Endothelial cell of umbilical vein (primary cell): ENCODE measurements at regions not wholly inside any gene's neighbourhood (a gene's known extent, or its start where the extent isn't known, plus 50 kb on each side); places are given as distances from the start of the nearest gene placed in this dataset.

Source experiments
- BruUV-seq: library from RNA; stranded (reverse); fragments of 400-500 nt; replicated peaks from 2 replicates; lab custom pipeline; 2021; lab: Mats Ljungman, UMichigan
- CTCF ChIA-PET: fragments of 300-600, 350-600 bp; sonication (Branson Sonifier 250); formaldehyde crosslinking; loops from one replicate; lab custom pipeline; 2021; ENCODE audit warnings: antibody characterized with exemption, inconsistent platforms; lab: Charles Lee
- POLR2A ChIA-PET: fragments of 300-600, 350-600 bp; sonication (Branson Sonifier 250); formaldehyde crosslinking; loops from one replicate; lab custom pipeline; 2021; ENCODE audit warnings: antibody characterized with exemption, inconsistent platforms; lab: Charles Lee
- DNase-seq: peaks from one replicate; pipeline ENCODE4 v3.0.0-alpha.2; 2011; ENCODE audit warnings: low read depth, low spot score
- FAIRE-seq: peaks from 2 replicates; lab custom pipeline; 2011; peaks lifted over from hg19 to GRCh38; lab: Jason Lieb, UNC
- H2AFZ ChIP-seq: 2 replicates; pipeline ENCODE4 v1.6.0; 2012; ENCODE audit warnings: low read depth, low read length, control low read depth, inconsistent platforms
- H3K27ac ChIP-seq: 2 replicates; pipeline ENCODE4 v1.5.1; 2011; ENCODE audit warnings: low read depth, mild to moderate bottlenecking, control low read depth, low read length, moderate library complexity; ENCODE audit not compliant: insufficient read depth
- H3K27me3 ChIP-seq, 2 experiments: 2 replicates each; pipeline versions ENCODE4 v1.6.0 to v1.6.1; 2011; ENCODE audit warnings: low read length in 2 of 2, mixed read lengths in 1 of 2; ENCODE audit not compliant: control insufficient read depth in 2 of 2, insufficient read depth in 2 of 2
- H3K36me3 ChIP-seq, 2 experiments: 2 replicates in 1 of 2; 3 replicates in 1 of 2; pipeline ENCODE4 v1.5.1; 2011; ENCODE audit warnings: low read length in 2 of 2, mild to moderate bottlenecking in 1 of 2, moderate library complexity in 1 of 2; ENCODE audit not compliant: control insufficient read depth in 2 of 2, insufficient read depth in 2 of 2; ENCODE audit errors: extremely low read depth in 1 of 2
- H3K4me1 ChIP-seq: 3 replicates; pipeline ENCODE4 v1.5.1; 2011; ENCODE audit warnings: mild to moderate bottlenecking, low read length; ENCODE audit not compliant: control insufficient read depth, insufficient read depth; ENCODE audit errors: extremely low read depth
- H3K4me2 ChIP-seq: 2 replicates; pipeline ENCODE4 v1.6.1; 2011; ENCODE audit warnings: low read length, control low read depth, mixed read lengths; ENCODE audit not compliant: insufficient read depth
- H3K4me3 ChIP-seq, 3 experiments: fragments of 200-600 bp in 1 of 3; sonication (generic), shearing (Covaris generic) in 1 of 3; replicated peaks in 1 of 3; 2 replicates each; pipeline ENCODE4 v1.5.1; 2011 to 2016; ENCODE audit warnings: control low read depth in 3 of 3, low read length in 3 of 3, mild to moderate bottlenecking in 2 of 3, inconsistent platforms in 1 of 3, low read depth in 1 of 3, moderate library complexity in 1 of 3; ENCODE audit not compliant: insufficient read depth in 1 of 3
- H3K79me2 ChIP-seq: 2 replicates; pipeline ENCODE4 v1.6.0; 2012; ENCODE audit warnings: low read length, inconsistent platforms; ENCODE audit not compliant: control insufficient read depth, insufficient read depth
- H3K9ac ChIP-seq: replicated peaks from 2 replicates; pipeline ENCODE3; 2011; ENCODE audit warnings: low read length, control low read depth; ENCODE audit not compliant: insufficient read depth; ENCODE audit errors: extremely low read depth
- H3K9me1 ChIP-seq: replicated peaks from 3 replicates; pipeline ENCODE4 v1.6.0; 2011; ENCODE audit warnings: mild to moderate bottlenecking, low read length; ENCODE audit not compliant: control insufficient read depth, insufficient read depth; ENCODE audit errors: extremely low read depth
- H3K9me3 ChIP-seq: replicated peaks from 2 replicates; pipeline ENCODE4 v1.5.1; 2012; ENCODE audit warnings: low read length, inconsistent platforms; ENCODE audit not compliant: control insufficient read depth, insufficient read depth
- H4K20me1 ChIP-seq: replicated peaks from 2 replicates; pipeline ENCODE3; 2011; ENCODE audit warnings: mild to moderate bottlenecking, low read length; ENCODE audit not compliant: control insufficient read depth, insufficient read depth; ENCODE audit errors: extremely low read depth
- CTCF ChIP-seq, 2 donors: IDR thresholded peaks; 1 replicate in 1 of 2; 2 replicates in 1 of 2; pipeline ENCODE4 v1.5.1; 2011; ENCODE audit warnings: low read length in 2 of 2, mild to moderate bottlenecking in 2 of 2, moderate library complexity in 2 of 2, control low read depth in 1 of 2, inconsistent platforms in 1 of 2, low read depth in 1 of 2; ENCODE audit not compliant: insufficient read depth in 1 of 2; ENCODE audit errors: extremely low read depth in 1 of 2
- EZH2 ChIP-seq: IDR thresholded peaks from 2 replicates; pipeline ENCODE4 v1.6.1; 2012; ENCODE audit warnings: borderline replicate concordance, low read depth, mild to moderate bottlenecking, moderate library complexity, low read length, inconsistent platforms; ENCODE audit not compliant: severe bottlenecking
- FOS ChIP-seq: IDR thresholded peaks from 2 replicates; pipeline ENCODE4 v1.6.1; 2011; ENCODE audit warnings: mild to moderate bottlenecking, low read length, moderate library complexity, borderline replicate concordance; ENCODE audit not compliant: insufficient read depth
- JUN ChIP-seq: IDR thresholded peaks from 2 replicates; pipeline ENCODE4 v1.6.1; 2011; ENCODE audit warnings: borderline replicate concordance, low read depth; ENCODE audit not compliant: insufficient read length, insufficient read depth
- MAX ChIP-seq: IDR thresholded peaks from 2 replicates; pipeline ENCODE4 v1.6.1; 2011; ENCODE audit not compliant: insufficient read depth, insufficient read length
- MYC ChIP-seq: IDR thresholded peaks from one replicate; pipeline ENCODE4 v1.6.1; 2011; ENCODE audit warnings: mild to moderate bottlenecking, low read depth, low read length
- POLR2A ChIP-seq: IDR thresholded peaks from 2 replicates; pipeline ENCODE4 v1.6.1; 2012; ENCODE audit warnings: low read depth, mild to moderate bottlenecking, control low read depth, low read length
- POLR2AphosphoS5 ChIP-seq: IDR thresholded peaks from 2 replicates; pipeline ENCODE4 v1.6.1; 2012; ENCODE audit warnings: low read depth, mild to moderate bottlenecking, control low read depth, low read length, moderate library complexity; ENCODE audit not compliant: insufficient read depth
- dilution Hi-C: fragments of 300-500 bp; cut with MboI; formaldehyde crosslinking; loops from one replicate; pipeline ENCODE4 v1.15.0; 2019; ENCODE audit warnings: low sequenced_read_pairs; ENCODE audit not compliant: extremely low pct_ligation_motif_present
- intact Hi-C: fragments of 100-400 bp; cut with micrococcal nuclease; formaldehyde crosslinking; loops from one replicate; pipeline ENCODE4 v1.10.0; 2022

- Histone ChIP-seq H4K20me1 (no peaks in the 10 kb centered on the region), H3K4me2 (no peak overlapping the region), H3K9ac (no peak overlapping the region), H3K79me2 (no peaks in the 10 kb centered on the region), H3K4me1 (no peaks in the 10 kb centered on the region), H3K27me3 (no peaks in the 10 kb centered on the region), H3K36me3 (no peaks in the 10 kb centered on the region), H3K4me3 (no peak overlapping the region), H3K27ac (no peak overlapping the region), H3K9me3 (no peaks in the 10 kb centered on the region), H2AFZ (no peak overlapping the region), H3K9me1 (no peaks in the 10 kb centered on the region)
- POLR2A ChIA-PET: no interaction called here
- no peak for FAIRE-seq
- BruUV-seq: no TSS peak
- dilution Hi-C loops: no loop called here
- no peak for DNase-seq
- TF ChIP-seq CTCF (IDR thresholded peaks at IDR 0.05; ENCODE audit: extremely low read depth in 1 of 2, insufficient read depth in 1 of 2, low read depth in 1 of 2, low read length in 2 of 2): no peak
- TF ChIP-seq MYC: no peak
- no peak for TF ChIP-seq MAX
- TF ChIP-seq EZH2: no peak
- no peak for TF ChIP-seq JUN
- no peak for TF ChIP-seq FOS
- no peak for TF ChIP-seq POLR2A
- TF ChIP-seq POLR2AphosphoS5: no peak
- intact Hi-C loops: no loop called here
- CTCF ChIA-PET: no interaction called here
Observed at GRCh38 chr12:92463171-92463570, 239.6 kb upstream of the PLEKHG7 start.
